Endodermal cell (in vitro differentiated cells): ENCODE measurements at regions not wholly inside any gene's neighbourhood (a gene's known extent, or its start where the extent isn't known, plus 50 kb on each side); places are given as distances from the start of the nearest gene placed in this dataset.

Experiments
- DNase-seq: peaks from one replicate; pipeline ENCODE4 v3.0.0-alpha.2; 2017
- H3K27ac ChIP-seq: 2 replicates; pipeline ENCODE4 v1.5.1; 2013; ENCODE audit warnings: mild to moderate bottlenecking, low read depth, low read length, moderate library complexity
- H3K27me3 ChIP-seq: 2 replicates; pipeline ENCODE4 v1.6.1; 2013; ENCODE audit warnings: mild to moderate bottlenecking, low read length, moderate library complexity; ENCODE audit not compliant: insufficient read depth, control insufficient read depth, poor library complexity, severe bottlenecking
- H3K36me3 ChIP-seq: 2 replicates; pipeline ENCODE4 v1.7.0; 2013; ENCODE audit warnings: mild to moderate bottlenecking, low read length, moderate library complexity; ENCODE audit not compliant: control insufficient read depth, insufficient read depth
- H3K4me1 ChIP-seq: one replicate; pipeline ENCODE4 v1.7.0; 2013; ENCODE audit warnings: low read length; ENCODE audit not compliant: control insufficient read depth, insufficient read depth
- H3K4me3 ChIP-seq: 2 replicates; pipeline ENCODE4 v1.5.1; 2013; ENCODE audit warnings: mild to moderate bottlenecking, low read length, moderate library complexity
- H3K9ac ChIP-seq: 2 replicates; pipeline ENCODE4 v1.6.1; 2013; ENCODE audit warnings: mild to moderate bottlenecking, low read length, moderate library complexity; ENCODE audit not compliant: poor library complexity, severe bottlenecking; ENCODE audit errors: extremely low read depth
- H3K9me3 ChIP-seq: 2 replicates; pipeline ENCODE4 v1.6.1; 2013; ENCODE audit warnings: mild to moderate bottlenecking, low read length, moderate library complexity; ENCODE audit not compliant: control insufficient read depth
- H3K27ac Mint-ChIP-seq: 2 replicates; pipeline ENCODE4 v1.8.0; 2020; ENCODE audit warnings: mixed read lengths
- H3K27me3 Mint-ChIP-seq: 2 replicates; pipeline ENCODE4 v1.8.0; 2021; ENCODE audit warnings: mild to moderate bottlenecking, mixed read lengths; ENCODE audit not compliant: insufficient read depth
- H3K36me3 Mint-ChIP-seq: 2 replicates; pipeline ENCODE4 v1.8.0; 2020; ENCODE audit warnings: low read depth, mixed read lengths
- H3K4me1 Mint-ChIP-seq: 2 replicates; pipeline ENCODE4 v1.8.0; 2020; ENCODE audit warnings: mixed read lengths
- H3K4me3 Mint-ChIP-seq: 2 replicates; pipeline ENCODE4 v1.8.0; 2020; ENCODE audit warnings: mild to moderate bottlenecking, moderate library complexity, mixed read lengths
- H3K9me3 Mint-ChIP-seq: 2 replicates; pipeline ENCODE4 v1.8.0; 2020; ENCODE audit warnings: mild to moderate bottlenecking, mixed read lengths
- WGBS, 2 experiments: methylation state at CpG; one replicate each; pipeline versions ENCODE4 v1.1.5 to v1.1.7; 2013; ENCODE audit warnings: missing lambda C conversion rate in 2 of 2, mixed read lengths in 1 of 2; ENCODE audit not compliant: insufficient coverage in 1 of 2, insufficient read length in 1 of 2; 5-methylcytosine and 5-hydroxymethylcytosine counted together
- TF ChIP-seq, protein P1 (sequence below): fragments of 200-600 bp; sonication (generic); conservative IDR thresholded peaks from 2 replicates; pipeline ENCODE4 v1.5.0; 2021; ENCODE audit warnings: antibody characterized with exemption, mild to moderate bottlenecking

GRCh38 chr12:67822826-67823225 lies 166.4 kb upstream of the IFNG-AS1 start:
- Mint-ChIP-seq H3K36me3 (no peaks in the 10 kb centered on the region), H3K9me3 (peaks cover 3% of the 10 kb centered on the region), H3K4me3 (no peak overlapping the region), H3K27ac (no peak overlapping the region), H3K27me3 (no peaks in the 10 kb centered on the region), H3K4me1 (peaks cover 3% of the 10 kb centered on the region)
- WGBS, 2 experiments = 95 to 100% methylated on average over 1 of the region's 1 CpG
- Histone ChIP-seq H3K27ac (no peak overlapping the region), H3K9me3 (no peaks in the 10 kb centered on the region), H3K4me3 (no peak overlapping the region), H3K27me3 (no peaks in the 10 kb centered on the region), H3K9ac (no peak overlapping the region), H3K4me1 (peaks cover 3% of the 10 kb centered on the region), H3K36me3 (no peaks in the 10 kb centered on the region)
- DNase-seq = no peak
- TF ChIP-seq, protein P1, sequence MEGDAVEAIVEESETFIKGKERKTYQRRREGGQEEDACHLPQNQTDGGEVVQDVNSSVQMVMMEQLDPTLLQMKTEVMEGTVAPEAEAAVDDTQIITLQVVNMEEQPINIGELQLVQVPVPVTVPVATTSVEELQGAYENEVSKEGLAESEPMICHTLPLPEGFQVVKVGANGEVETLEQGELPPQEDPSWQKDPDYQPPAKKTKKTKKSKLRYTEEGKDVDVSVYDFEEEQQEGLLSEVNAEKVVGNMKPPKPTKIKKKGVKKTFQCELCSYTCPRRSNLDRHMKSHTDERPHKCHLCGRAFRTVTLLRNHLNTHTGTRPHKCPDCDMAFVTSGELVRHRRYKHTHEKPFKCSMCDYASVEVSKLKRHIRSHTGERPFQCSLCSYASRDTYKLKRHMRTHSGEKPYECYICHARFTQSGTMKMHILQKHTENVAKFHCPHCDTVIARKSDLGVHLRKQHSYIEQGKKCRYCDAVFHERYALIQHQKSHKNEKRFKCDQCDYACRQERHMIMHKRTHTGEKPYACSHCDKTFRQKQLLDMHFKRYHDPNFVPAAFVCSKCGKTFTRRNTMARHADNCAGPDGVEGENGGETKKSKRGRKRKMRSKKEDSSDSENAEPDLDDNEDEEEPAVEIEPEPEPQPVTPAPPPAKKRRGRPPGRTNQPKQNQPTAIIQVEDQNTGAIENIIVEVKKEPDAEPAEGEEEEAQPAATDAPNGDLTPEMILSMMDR = no peak

GRCh38 chr12:67826148-67826547 lies 163.1 kb upstream of the IFNG-AS1 start:
- no peak overlapping the region for H3K27ac ChIP-seq
- H3K4me1 ChIP-seq = peaks cover 3% of the 10 kb centered on the region
- WGBS, 2 experiments = 100% methylated on average over 2 of the region's 2 CpGs; no CpG with 5 or more reads in 1 of the 2 experiments
- no peaks in the 10 kb centered on the region for H3K36me3 Mint-ChIP-seq
- H3K4me3 Mint-ChIP-seq = no peak overlapping the region
- H3K4me1 Mint-ChIP-seq = peaks cover 4% of the 10 kb centered on the region
- H3K9me3 ChIP-seq = no peaks in the 10 kb centered on the region
- H3K36me3 ChIP-seq = no peaks in the 10 kb centered on the region
- H3K4me3 ChIP-seq = no peak overlapping the region
- no peaks in the 10 kb centered on the region for H3K9me3 Mint-ChIP-seq
- DNase-seq = no peak
- no peak overlapping the region for H3K9ac ChIP-seq
- no peaks in the 10 kb centered on the region for H3K27me3 ChIP-seq
- no peak overlapping the region for H3K27ac Mint-ChIP-seq
- TF ChIP-seq, protein P1 = no peak
- H3K27me3 Mint-ChIP-seq = no peaks in the 10 kb centered on the region

- TF ChIP-seq, protein P1 = no peak
- Mint-ChIP-seq H3K4me3 (no peak overlapping the region), H3K9me3 (no peaks in the 10 kb centered on the region), H3K27ac (no peak overlapping the region), H3K27me3 (no peaks in the 10 kb centered on the region), H3K36me3 (no peaks in the 10 kb centered on the region), H3K4me1 (peaks cover 4% of the 10 kb centered on the region)
- H3K9me3 ChIP-seq = no peaks in the 10 kb centered on the region
- H3K4me1 ChIP-seq = peaks cover 3% of the 10 kb centered on the region
- H3K27ac ChIP-seq = no peak overlapping the region
- H3K9ac ChIP-seq = no peak overlapping the region
- DNase-seq = no peak
- no peaks in the 10 kb centered on the region for H3K36me3 ChIP-seq
- H3K4me3 ChIP-seq = no peak overlapping the region
- no peaks in the 10 kb centered on the region for H3K27me3 ChIP-seq
- 87 to 95% methylated on average over 2 to 5 of the region's 5 CpGs for WGBS, 2 experiments
Measured at GRCh38 chr12:67826946-67827720, 162.1 kb upstream of the IFNG-AS1 start.
